GM18858 (cell line): ENCODE measurements at regions not wholly inside any gene's neighbourhood (a gene's known extent, or its start where the extent isn't known, plus 50 kb on each side); places are given as distances from the start of the nearest gene placed in this dataset.

Experiments
- ATAC-seq: cut with Tn5 transposase; IDR thresholded peaks from one replicate; pipeline ENCODE4 v1.9.1; 2021; ENCODE audit not compliant: unreplicated experiment

DNA sequence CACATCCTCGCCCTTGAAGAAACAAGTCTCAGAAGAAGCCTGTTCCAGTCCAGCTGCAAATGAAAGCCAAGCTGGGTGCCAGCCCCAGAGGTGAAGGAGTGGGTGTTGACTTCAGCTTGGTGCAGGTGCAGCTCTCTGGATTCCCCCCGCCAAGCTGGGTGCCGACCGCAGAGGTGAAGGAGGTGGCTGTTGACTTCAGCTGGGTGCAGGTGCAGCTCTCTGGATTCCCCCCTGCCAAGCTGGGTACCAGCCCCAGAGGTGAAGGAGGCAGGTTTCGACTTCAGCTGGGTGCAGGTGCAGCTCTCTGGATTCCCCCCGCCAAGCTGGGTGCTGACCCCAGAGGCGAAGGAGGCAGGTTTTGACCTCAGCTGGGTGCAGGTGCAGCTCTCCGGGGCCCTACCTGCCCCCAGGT, 1234.0 kb downstream of the TBC1D22A start:
- ATAC-seq, result no peak

DNA sequence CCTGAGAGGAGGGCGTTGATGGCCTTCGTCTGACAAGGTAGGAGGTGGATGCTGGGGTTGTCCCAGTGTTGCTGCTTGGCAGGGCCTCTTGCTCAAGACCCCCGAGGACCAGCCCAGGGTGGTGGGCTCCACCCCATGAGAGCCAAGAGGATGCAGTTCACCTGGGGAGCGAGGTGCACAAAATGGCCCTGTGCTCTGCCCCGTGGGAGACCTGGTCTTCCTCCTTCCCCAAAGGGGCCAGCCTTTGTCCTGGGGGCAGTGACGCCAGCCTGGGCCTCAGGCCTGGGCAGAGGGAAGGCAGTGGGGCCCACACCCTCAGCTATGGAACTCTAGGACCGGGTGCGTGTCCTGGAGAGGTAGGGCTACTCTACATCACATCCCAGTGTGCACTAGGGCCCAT, 1233.3 kb downstream of the TBC1D22A start:
- ATAC-seq, result no peak

DNA sequence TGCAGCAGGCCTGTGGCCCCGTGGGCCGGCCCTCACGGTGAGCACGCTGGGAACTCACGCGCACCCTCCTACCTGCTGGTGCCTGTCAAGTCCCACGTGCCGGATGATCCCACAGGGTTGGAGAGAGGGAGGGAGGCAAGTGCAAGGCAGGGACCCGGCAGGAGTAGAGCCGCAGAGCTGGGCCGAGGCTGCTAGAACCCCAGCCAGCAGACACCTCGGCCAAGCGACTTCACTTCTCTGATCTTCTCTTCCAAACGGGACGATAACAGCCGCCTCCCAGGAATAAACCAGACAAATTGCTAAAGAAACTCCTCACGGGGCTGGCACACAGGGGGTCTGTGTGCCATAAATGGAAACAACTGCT, 1232.8 kb downstream of the TBC1D22A start:
- ATAC-seq, result no peak

DNA sequence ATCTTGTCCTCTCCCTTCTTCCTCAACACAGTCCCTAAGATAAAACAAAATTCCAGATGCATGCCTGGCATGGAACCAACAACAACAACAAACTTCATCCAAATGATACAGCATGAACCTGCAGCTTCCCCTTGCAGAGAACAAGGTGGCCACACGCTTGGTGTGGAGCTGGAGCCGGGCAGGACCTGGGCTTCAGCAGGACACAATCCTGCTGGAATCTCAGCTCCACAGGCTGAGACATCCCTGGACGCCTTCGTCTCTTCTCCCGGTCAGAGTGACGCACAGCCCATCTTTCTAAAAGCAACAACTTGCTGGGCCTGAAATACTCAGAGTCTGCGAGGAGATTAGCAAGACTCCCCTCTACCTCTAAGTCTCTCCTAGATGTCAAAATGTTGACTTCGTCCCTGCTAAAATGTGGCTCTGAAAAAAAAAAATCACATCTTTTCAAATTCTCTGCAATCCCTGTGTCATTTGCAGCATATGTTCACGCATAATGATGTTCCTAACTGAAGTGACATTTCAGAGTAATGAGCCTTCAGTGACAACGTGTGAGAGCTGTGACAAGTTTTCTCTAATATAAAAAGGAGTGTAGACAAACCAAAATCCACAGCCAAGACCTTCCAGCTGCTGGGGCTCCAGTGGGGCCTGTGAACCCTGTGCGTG, 1232.3 kb downstream of the TBC1D22A start:
- ATAC-seq, result no peak

DNA sequence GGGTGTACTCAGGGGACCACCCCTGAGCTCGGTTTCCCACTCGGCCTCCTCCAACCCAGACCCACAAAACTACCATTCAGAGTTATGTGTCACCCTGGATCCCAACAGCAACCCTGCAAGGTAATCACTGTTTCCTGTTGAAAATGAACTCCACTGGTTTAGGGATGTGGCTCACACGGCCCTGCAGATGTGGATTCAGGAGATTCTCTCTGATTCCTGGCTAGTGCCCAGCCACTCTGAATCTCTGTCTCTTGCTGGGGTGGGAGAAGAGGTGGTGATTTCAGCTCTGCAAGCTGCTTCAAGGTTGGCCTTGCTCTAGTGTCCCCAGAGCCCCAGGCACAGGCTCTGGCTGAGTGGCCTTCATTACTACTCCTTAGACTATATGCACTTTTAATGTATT, 1231.6 kb downstream of the TBC1D22A start:
- no peak for ATAC-seq

DNA sequence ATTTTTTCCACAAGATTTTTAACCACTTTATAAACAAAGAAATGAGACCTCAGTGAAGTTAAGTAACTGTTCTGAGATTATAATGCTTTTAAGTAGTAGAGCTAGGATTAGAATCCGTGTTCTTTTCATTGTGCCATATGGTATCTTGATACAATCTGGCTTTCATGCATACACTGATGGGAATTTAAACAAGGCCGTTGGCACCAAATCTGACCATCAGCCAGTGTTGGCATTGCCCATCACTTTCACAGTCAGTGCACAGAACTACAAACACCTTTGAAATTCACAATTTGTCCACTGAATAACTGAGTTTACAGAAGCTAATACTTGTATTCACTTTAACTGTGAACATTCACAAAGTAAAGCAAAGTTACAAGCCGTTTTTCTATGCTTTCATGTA, 1228.0 kb downstream of the TBC1D22A start:
- ATAC-seq, result no peak

DNA sequence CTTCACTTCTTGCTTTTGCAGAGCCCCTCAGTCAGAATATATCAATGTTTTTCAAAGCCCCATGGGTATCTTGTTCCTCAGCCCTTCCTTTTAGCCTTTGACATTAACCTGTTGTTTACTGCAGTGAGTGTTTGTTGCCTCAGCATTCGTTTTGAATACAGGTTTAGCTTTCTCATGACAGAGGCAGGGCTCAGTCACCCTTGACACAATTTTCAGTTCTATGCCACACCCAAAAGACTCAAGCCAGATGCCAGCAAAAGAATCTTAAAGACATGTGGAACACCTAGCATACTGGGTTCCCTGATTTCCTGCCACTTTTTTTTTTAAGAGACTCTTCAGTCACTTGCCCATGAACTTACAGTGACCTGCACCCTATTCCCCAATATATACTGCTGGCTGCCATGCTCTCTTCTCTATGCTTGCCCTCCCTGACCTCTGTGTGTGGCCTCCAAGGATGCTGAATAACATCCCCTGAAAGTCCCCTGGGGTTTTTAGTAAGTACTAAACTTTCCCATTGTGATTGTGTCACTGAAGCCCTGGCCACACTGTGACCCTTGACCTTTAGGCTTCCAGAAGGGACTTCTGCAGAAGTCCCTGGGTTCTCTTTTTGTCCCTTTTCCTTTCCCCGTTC, 1225.5 kb downstream of the TBC1D22A start:
- ATAC-seq, result no peak

DNA sequence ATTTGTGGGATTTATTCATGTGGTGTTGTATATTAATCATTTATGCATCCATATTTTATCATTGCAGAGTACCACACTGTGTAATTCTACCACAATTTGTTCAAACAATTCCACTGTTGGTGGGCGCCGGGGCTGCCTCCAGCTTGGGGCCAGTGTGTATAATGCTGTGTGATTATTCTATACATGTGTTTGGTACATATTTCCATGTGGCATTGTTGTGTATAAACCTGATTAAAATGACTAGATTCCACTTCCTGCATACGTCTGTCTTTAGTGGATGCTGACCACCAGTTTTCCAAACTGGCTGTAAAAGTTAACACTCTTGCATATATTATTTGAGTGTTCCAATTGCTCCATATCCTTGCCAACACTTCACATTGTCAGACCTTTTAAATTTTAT, 1213.8 kb downstream of the TBC1D22A start:
- no peak for ATAC-seq

DNA sequence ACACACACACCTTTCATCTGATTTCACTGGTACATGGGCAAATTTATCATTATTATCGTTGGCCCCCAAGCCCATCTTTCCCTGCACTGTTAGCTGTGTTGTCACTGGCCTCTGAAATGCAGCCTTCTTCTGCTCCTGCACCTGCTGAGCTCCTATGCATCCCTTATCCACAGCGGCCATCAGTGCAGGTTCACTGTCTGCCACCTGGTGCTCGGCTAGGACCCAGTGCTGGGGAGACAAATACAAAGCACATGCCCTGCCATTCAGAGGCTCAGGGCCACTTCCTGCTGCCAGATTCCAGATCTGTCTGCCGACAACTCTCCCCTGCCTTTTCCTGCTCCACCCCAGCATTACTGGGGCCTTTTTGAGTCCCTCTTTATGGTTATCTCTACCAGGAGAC, 1205.4 kb downstream of the TBC1D22A start:
- ATAC-seq, result no peak

DNA sequence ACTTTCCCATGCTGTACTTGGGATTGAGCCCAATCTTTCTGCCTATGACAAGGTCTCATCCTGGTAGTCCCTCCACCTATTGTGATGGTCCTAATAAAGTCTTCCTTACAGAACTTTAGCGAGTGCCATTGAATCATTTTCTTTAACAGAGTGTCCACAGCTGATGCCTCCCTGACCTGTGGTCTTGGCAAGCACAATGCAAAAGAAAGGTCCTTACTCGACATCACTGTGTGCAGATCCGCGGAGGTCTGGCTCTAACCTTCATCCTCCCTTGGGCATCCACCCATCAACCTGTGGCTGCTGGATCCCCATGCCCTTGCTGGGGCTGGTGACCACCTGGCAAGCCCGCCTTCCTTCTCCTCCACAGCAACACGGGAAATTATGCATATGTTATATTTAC, 1203.9 kb downstream of the TBC1D22A start:
- no peak for ATAC-seq

DNA sequence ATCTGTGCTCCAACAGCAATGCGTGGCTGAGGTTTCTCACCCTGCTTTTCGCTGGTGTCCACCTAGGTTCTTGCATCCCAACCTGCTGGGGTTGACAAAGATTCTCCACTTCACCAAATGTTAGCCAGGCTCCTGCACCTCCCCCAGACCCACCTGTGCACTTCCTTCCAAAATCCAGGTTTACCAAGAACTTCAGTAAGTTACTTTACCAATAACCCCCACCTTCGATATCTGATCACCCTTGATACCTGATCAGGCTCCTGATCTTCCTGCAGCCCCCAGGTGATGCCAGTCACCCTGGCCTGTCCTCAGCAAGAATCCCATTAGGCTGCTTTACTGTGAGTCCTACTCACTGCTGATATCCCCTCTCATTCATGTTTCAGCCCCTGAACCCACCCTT, 1203.4 kb downstream of the TBC1D22A start:
- ATAC-seq, result no peak

DNA sequence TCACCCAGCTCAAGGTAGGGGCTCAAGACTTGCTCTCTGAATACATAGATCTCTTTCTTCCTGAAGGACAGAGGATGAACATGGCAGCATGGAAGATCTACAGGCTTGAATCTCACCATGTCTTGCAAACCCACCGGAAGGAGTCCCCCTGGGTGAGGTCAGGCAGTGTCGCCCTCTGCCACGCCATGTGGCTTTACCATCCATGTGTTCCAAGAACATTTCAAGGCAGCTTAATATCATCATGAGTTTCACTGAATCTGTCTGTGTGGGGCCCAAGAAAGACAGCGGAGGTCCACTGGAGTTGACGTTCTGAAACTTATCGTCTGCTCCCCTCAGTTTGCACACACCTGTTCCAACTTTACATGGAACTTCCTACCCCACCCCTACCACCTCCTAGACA, 1202.6 kb downstream of the TBC1D22A start:
- no peak for ATAC-seq

DNA sequence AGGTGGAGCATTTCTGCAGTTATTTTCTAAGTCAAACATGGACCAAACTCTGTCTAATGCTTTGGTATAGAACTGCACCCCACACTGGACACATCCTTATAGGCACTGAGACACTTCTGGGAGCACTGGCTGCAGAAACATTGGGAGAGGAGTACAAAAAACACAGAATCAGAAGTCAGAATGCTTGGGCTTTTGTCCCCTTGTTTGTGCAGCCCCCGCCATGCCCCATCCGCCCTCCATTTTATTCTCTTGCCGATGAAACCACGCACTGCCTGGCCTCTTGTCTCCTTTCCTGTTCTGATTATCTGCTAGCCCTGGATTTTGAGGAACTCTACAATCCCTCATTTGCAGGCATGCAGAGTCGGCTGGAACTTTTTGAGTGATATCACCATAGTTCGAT, 1201.2 kb downstream of the TBC1D22A start:
- ATAC-seq, result no peak

DNA sequence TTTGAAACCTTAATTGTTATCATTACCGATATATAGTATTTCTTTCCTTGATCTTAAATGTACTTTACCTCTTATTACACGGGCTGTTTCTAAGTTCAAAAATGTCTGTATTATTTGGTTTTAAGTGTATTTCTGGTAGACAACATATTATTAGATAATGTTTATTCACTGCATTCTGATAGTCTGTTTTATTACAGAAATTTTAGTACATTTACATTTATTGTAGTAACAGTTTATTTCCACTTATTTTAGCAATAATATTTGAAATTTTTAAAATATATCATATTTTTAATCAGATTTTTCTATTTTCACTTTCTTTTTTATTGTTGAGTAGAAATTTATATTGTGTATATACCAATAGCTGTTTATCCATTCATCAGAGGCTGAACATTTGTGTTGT, 1195.2 kb downstream of the TBC1D22A start:
- no peak for ATAC-seq

DNA sequence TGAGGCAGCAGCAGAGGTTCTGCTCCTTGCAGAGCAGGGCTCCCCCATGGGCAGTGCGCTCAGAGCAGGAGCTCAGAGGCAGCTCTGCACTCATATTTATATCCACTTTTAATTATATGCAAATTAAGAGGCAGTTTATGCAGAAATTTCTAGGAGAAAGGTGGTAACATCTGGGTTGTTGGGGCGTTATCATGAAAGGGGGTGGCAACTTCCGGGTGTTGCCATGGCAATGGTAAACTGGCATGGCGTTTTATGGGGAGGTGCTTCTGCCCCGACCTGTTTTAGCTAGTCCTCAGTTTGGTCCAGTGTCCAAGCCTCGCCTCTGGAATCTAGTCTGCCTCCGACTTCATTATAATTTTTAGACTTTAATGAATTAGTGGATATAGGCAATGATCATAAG, 1191.7 kb downstream of the TBC1D22A start:
- ATAC-seq, result no peak

DNA sequence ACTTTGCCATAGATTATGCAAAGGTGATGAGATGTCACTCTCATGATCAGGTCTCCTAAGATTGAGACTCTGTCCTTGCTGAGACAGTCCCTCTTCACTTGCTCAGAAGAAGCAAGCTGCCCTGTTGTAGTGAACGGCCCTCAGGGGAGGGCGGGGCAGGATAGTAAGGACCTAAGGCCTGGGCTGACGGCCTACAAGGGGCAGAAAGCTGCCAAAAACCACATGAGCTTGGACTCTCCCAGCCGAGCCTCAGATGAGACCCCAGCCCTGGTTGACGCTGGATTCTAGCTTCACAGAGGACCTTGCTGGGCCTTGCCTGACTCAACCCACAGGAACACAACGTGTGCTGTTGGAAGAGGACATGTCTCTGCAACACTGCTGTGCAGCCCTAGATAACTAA, 1182.5 kb downstream of the TBC1D22A start:
- ATAC-seq, result no peak

DNA sequence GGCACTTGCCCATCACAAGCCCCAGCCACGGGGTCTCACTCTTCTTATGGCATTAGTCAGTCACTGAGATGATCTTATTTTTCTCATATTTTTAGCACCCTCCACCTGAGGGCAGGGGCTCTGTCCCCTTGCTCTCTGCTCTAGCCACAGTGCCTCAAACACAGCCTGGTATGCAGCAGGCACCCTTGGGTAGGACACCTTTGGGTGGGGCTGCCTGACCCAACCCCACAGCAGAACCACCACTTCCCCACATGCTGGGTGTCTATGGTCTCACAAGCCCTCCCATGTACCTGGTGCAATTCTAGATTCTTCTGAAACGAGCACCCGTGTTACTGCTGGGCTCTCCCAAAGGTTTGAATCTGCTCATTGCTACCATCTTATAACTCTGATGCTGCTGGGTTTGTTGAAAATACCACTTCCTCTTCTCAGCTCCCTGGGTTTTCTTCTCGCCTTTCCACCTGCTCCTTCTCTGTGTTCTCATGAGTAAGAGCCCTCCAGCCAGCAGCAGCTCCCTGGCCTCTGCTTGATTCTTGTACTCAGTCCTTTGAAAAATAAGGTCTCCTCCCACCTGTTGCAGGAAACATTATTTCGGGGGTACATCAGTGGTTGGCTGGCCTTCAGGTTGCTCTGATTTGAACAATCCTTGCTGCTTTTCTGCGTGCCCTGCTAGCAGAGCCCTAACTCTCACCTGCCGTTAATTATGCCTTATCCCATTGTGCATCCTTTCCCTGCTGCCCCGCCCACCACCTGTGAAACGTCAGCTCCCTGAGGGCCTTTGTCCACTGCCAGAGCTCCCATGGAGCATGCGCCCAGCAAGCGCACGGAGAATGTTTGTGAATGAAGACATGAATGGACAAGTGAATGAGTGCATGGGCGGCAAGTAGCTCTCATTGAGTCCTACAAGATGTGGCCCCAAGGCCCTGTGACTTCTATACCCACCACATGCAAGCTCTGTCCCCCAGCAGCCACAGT, 1181.6 kb downstream of the TBC1D22A start:
- no peak for ATAC-seq

DNA sequence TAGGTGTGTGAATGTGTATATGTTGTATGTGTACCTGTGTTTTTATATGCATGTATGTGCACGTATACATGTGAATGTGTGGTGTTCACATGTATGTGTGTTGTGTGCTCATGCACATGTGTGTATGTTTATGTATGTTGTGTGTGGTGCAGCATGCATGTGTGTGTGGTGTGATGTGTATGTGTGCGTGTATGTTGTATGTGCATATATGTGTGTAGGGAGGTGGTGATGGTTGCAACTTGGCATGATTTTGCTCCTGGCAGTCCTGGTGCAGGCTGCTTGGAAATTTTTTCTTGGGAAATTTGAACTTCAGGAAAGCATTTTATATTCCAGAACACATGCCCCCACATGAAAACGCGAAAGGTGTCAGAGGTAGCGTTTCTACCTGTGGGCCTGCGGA, 1177.8 kb downstream of the TBC1D22A start:
- ATAC-seq, result no peak

DNA sequence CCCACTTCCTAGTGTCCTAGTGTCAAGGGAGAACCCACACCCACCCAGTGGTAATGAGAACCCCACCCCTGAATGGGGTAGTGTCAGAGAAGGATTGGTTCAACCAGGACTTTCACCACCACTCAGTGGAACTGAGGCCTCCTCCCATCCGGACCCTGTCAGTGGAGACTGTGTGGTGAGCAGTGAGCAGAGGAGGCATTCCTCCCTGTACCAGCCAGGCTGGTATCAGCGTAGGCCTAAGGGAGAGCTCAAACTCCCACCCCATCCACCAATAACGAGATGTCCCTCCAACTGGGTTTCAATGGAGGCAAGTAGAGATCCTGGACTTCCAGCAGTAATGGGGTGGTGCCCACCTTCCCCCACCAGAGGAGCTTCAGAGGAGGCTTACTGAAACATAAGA, 1171.4 kb downstream of the TBC1D22A start:
- ATAC-seq, result no peak

DNA sequence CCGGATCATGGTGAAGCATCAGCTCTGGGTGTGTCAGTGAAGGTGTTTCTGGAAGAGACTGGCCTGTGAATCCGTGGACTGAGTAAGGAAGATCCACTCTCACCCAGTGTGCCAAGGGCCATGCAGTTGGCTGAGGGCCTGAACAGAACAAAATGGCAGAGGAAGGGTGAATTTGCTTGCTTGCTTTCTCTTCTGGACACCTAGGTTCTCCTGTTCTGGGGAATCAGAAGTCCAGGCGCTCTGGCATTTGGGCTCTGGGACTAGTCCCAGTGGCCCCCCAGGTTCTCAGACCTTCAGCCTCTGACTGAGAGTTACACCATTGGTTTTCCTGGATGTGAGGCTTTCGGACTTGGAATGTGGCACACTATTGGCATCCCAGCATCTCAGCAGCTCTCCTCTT, 1170.8 kb downstream of the TBC1D22A start:
- no peak for ATAC-seq

DNA sequence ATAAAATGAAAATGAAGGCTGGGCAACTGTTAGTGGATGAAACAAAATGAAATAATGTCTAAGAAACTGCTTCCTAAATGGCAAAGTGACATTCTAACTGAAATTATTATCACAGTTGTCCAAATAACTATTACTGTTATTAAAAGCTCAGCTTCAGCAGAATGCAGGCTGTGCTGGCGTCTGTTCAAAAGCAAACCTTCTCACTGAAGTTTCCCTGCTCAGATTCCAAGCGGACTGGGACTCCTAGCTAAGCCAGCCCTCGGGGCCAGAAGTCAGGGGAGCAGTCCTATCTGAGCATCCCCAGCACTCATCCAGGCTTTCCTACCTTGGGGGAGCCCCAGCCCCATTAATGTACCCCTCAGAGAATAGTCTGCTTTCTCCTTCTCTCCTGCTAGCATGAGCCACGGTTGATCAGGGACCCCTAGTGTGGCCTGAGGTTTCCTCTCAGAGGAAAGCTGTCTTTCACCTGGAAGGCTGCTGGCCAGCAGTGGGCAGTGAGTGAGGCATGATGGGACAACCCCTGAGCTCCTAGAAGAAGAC, 1167.3 kb downstream of the TBC1D22A start:
- no peak for ATAC-seq

DNA sequence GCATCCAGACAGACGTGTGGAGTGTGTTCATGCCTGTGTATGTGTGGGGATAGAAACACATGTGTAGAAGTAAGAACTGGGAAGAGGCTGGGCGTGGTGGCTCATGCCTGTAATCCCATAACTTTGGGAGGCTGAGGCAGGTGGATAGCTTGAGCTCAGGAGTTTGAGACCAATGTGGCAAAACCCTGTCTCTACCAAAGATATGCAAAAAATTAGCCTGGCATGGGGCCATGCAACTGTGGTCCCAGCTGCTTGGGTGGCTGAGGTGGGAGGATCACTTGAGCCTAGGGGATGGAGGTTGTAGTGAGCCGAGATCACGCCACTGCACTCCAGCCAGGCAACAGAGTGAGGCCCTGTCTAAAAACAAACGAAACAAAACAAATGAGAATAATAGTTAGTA, 1166.6 kb downstream of the TBC1D22A start:
- ATAC-seq, result no peak
